ENCODE measurements at regions not wholly inside any gene's neighbourhood (a gene's known extent, or its start where the extent isn't known, plus 50 kb on each side); places are given as distances from the start of the nearest gene placed in this dataset.

GRCh38 chrX:67288156-67288555, 255.7 kb upstream of the AR start:
- DNase-seq (no peak), ATAC-seq (ENCODE audit: low read depth in 2 of 2) (no peak)
- Mint-ChIP-seq H3K27me3 (no peaks in the 10 kb centered on the region), H3K4me3 (no peak overlapping the region), H3K27ac (no peak overlapping the region), H3K4me1 (no peaks in the 10 kb centered on the region), H3K36me3 (no peaks in the 10 kb centered on the region), H3K9me3 (peaks cover 0 to 9% (median 0%) of the 10 kb centered on the region in 7 donors)

DNA sequence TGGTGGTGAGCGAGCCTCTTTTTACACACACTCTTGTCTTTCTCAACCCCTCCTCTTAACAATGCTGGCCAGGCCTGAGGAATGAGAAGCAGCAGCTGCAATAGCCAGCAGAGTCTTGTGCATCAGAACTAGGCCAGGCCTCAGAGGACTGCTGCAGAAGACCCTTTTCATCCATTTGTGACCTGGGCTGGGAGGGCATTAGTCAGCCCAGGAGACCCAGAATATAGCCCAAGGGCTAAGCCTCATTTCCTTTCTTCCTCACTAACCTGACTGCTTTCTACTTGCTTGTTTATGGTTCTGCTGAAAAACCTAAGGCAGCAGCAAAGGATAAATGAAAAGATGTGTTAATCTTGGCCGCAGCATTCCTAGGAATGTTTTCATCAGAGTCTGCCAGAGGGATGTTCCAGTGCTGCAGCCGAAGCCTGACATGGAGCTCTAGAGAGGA, 254.7 kb upstream of the AR start:
- no peak for DNase-seq
- Mint-ChIP-seq H3K36me3 (no peaks in the 10 kb centered on the region), H3K9me3 (peaks cover 0 to 8% (median 0%) of the 10 kb centered on the region in 7 donors), H3K27ac (peak overlapping the region in 1 of 6 donors; percentile 21), H3K4me3 (no peak overlapping the region), H3K27me3 (no peaks in the 10 kb centered on the region), H3K4me1 (no peaks in the 10 kb centered on the region)
- no peak for ATAC-seq (ENCODE audit: low read depth in 2 of 2)

DNA sequence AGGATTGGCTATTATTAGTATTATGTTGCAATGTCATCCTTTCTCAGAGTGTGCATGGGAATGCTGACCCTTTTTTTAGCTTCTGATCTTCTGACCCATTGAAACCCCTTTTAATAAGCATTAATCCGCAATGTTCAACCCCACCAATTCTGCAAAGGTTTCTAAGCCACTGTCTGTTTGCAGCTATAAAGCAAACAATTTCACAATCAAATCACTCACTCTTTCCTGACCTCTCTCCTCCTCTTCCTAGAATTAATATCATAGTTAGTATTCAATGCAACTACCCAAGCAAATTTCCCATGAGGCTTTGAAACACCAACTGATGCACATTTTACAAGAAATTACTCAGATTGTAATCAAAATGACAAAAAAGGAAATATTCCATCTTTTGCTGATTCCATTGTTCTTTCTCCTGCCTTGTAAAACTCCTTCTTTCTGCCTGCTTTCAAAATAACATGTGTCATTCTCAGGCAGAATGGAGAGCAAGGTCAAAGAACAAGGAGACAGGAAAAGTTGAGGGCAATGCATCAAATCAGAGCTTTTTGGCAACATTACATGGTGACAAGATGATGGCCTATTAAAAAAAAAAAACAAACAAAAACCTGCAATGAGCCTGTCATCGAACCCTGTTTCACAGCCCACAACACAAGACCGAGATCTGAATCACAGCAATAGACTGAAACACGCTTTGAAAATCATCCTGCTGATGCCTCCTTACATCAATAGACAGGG, 253.2 kb upstream of the AR start:
- Mint-ChIP-seq H3K4me3 (no peak overlapping the region), H3K27ac (no peak overlapping the region), H3K9me3 (peaks cover 0 to 7% (median 0%) of the 10 kb centered on the region in 7 donors), H3K27me3 (no peaks in the 10 kb centered on the region), H3K36me3 (no peaks in the 10 kb centered on the region), H3K4me1 (no peaks in the 10 kb centered on the region)
- ATAC-seq (ENCODE audit: low read depth in 2 of 2) (no peak), DNase-seq (no peak)

DNA sequence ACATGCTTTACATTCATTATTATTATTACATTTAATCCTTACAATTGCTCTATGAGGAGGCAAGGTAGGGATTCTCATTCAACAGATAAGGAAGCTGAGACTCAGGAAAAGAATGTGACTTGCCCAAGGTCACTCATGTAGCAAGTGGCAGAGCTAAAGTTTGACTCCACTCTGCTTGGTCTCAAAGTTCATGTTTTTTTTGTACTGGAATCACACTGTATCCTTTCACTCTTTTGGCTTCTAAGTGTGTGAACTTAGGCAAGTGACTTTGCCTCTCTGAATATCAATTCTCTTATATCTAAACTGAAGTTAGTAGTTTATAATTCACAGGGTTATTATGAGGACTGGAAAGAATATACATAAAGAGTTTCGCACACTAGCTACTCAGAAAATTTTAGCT, 247.9 kb upstream of the AR start:
- Mint-ChIP-seq H3K4me1 (no peaks in the 10 kb centered on the region), H3K4me3 (no peak overlapping the region), H3K27ac (no peak overlapping the region), H3K36me3 (no peaks in the 10 kb centered on the region), H3K9me3 (peaks cover 0 to 15% (median 2%) of the 10 kb centered on the region in 7 donors), H3K27me3 (no peaks in the 10 kb centered on the region)
- no peak for ATAC-seq (ENCODE audit: low read depth in 2 of 2)
- DNase-seq, result no peak

DNA sequence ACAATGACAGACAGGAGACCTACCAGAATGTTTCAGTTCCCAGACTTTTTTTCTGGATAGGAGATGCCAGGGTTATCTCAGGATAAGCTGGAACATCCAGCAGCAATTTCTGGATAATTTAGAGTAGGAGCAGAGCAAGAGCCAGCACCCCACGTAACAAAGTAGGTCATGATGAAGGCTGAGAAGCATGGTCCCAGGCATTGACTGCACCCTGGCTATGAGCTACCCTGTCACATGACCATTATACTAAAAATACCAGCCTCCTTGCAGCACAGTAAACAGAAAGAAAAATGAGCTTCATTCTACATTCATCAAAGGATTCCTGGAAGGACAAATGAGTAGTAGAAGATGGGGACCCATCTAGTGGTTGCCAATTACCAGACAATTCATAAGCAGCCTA, 247.4 kb upstream of the AR start:
- DNase-seq, result no peak
- Mint-ChIP-seq H3K4me1 (no peaks in the 10 kb centered on the region), H3K27ac (no peak overlapping the region), H3K4me3 (no peak overlapping the region), H3K36me3 (no peaks in the 10 kb centered on the region), H3K27me3 (no peaks in the 10 kb centered on the region), H3K9me3 (peaks cover 0 to 17% (median 2%) of the 10 kb centered on the region in 7 donors)
- ATAC-seq (ENCODE audit: low read depth in 2 of 2), result no peak

GRCh38 chrX:67317725-67318124, 226.1 kb upstream of the AR start:
- Mint-ChIP-seq H3K9me3 (peaks cover 4 to 27% (median 7%) of the 10 kb centered on the region in 7 donors), H3K4me3 (no peak overlapping the region), H3K27me3 (no peaks in the 10 kb centered on the region), H3K4me1 (no peaks in the 10 kb centered on the region), H3K36me3 (no peaks in the 10 kb centered on the region), H3K27ac (no peak overlapping the region)
- DNase-seq, result no peak
- no peak for ATAC-seq (ENCODE audit: low read depth in 2 of 2)

DNA sequence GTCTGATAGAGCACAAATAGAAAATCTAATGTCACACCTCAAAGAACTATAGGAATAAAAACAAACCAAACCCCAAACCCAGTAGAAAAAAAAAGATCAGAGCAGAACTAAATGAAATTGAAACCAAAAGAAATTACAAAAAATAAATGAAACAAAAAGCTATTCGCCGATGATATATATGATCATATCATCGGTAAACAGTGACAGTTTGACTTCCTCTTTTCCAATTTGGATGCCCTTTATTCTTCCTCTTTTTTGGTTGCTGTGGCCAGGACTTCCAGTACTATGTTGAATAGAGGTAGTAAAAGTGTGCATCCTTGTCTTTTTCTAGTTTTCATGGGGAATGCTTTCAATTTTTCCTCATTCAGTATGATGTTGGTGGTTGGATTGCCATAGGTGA, 215.3 kb upstream of the AR start:
- Mint-ChIP-seq H3K36me3 (no peaks in the 10 kb centered on the region), H3K27ac (no peak overlapping the region), H3K4me1 (peaks cover 0 to 6% (median 0%) of the 10 kb centered on the region in 3 donors), H3K4me3 (peak overlapping the region in 1 of 8 donors; percentile 41), H3K9me3 (peaks cover 1 to 9% (median 5%) of the 10 kb centered on the region in 7 donors), H3K27me3 (no peaks in the 10 kb centered on the region)
- ATAC-seq (ENCODE audit: low read depth in 2 of 2), result no peak
- no peak for DNase-seq

DNA sequence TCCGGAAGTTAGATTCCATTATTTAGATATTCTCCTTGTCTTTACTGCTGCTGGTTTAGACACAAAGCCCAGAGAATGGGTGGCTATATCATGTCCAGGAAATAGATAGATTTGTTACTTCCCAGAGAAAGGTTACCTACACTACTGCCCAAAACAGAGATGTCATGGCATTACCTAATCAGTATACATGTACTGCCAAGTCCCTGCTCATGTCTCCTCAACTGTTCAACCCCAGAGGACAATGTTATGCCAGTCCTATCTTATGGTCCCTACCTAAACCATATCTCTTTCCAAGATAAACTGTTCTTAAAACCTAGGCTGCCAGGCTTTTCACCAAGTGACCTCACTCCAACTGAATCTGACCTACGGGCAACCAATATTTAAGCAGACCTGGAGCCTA, 209.5 kb upstream of the AR start:
- Mint-ChIP-seq H3K27ac (no peak overlapping the region), H3K4me3 (peak overlapping the region in 1 of 8 donors; percentile 30), H3K4me1 (no peaks in the 10 kb centered on the region), H3K9me3 (peaks cover 0 to 8% (median 2%) of the 10 kb centered on the region in 7 donors), H3K27me3 (no peaks in the 10 kb centered on the region), H3K36me3 (no peaks in the 10 kb centered on the region)
- no peak for ATAC-seq (ENCODE audit: low read depth in 2 of 2)
- no peak for DNase-seq

DNA sequence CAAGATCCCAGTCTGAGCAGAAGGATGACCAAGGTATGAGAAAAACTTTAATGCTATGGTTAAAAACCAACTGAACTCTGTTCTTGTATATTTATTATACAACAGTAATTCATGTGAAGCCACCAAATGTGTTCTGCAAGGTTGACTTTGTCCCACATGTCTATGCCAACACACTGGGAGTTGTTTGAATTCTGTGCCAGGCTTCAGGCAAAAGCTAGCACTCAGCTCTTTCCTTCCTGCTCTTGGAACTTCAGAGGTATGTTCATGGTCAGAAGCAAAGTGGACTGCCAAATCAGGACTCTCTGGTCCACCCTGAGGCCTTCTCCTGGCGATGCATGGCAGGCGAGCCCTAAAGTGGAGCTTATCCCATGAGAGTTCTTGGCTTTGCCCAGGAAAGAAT, 205.6 kb upstream of the AR start:
- ATAC-seq (ENCODE audit: low read depth in 2 of 2) (no peak), DNase-seq (no peak)
- Mint-ChIP-seq H3K4me3 (no peak overlapping the region), H3K36me3 (no peaks in the 10 kb centered on the region), H3K9me3 (peaks cover 0 to 5% (median 0%) of the 10 kb centered on the region in 7 donors), H3K27me3 (no peaks in the 10 kb centered on the region), H3K27ac (no peak overlapping the region), H3K4me1 (no peaks in the 10 kb centered on the region)

- ATAC-seq (ENCODE audit: low read depth in 2 of 2), result no peak
- no peaks in the 10 kb centered on the region for H3K36me3 Mint-ChIP-seq
Observed at GRCh38 chrX:67342138-67342537, 201.7 kb upstream of the AR start.

DNA sequence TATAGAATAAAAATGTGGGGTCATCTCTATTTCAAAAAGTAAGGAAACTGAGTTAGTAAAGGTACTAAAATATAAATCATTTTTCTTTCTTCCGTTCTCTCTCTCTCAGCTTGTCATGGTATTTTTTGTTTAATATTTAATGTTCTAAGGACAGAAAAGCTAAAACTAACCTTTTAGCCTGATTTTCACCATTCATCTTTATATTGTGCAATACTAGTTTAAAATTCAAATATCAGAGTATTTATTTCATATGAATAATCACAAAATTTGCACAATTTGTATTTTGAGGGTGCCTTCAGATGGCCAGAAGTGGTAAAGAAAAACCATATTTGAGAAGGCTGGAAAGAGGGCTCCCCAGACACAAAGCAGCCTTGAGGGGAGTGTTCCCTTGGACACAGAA, 197.6 kb upstream of the AR start:
- Mint-ChIP-seq H3K27ac (no peak overlapping the region), H3K36me3 (no peaks in the 10 kb centered on the region), H3K27me3 (no peaks in the 10 kb centered on the region), H3K9me3 (no peaks in the 10 kb centered on the region), H3K4me3 (no peak overlapping the region), H3K4me1 (no peaks in the 10 kb centered on the region)
- DNase-seq (no peak), ATAC-seq (ENCODE audit: low read depth in 2 of 2) (no peak)

More at GRCh38 chrX:67342138-67342537, 201.7 kb upstream of the AR start:
- Mint-ChIP-seq H3K4me3 (no peak overlapping the region), H3K27ac (peak overlapping the region in 1 of 6 donors; percentile 68), H3K4me1 (no peaks in the 10 kb centered on the region), H3K9me3 (peaks cover 0 to 5% (median 0%) of the 10 kb centered on the region in 7 donors), H3K27me3 (no peaks in the 10 kb centered on the region)
- no peak for DNase-seq

GRCh38 chrX:67346667-67347066, 197.2 kb upstream of the AR start:
- no peak for ATAC-seq (ENCODE audit: low read depth in 2 of 2)
- Mint-ChIP-seq H3K27me3 (no peaks in the 10 kb centered on the region), H3K27ac (no peak overlapping the region)

GRCh38 chrX:67347145-67347544, 196.7 kb upstream of the AR start:
- Mint-ChIP-seq H3K27ac (no peak overlapping the region), H3K4me3 (no peak overlapping the region), H3K36me3 (no peaks in the 10 kb centered on the region), H3K4me1 (no peaks in the 10 kb centered on the region), H3K9me3 (no peaks in the 10 kb centered on the region), H3K27me3 (no peaks in the 10 kb centered on the region)
- no peak for DNase-seq
- ATAC-seq (ENCODE audit: low read depth in 2 of 2), result no peak

More at GRCh38 chrX:67346667-67347066, 197.2 kb upstream of the AR start:
- Mint-ChIP-seq H3K9me3 (no peaks in the 10 kb centered on the region), H3K4me1 (no peaks in the 10 kb centered on the region), H3K4me3 (no peak overlapping the region), H3K36me3 (no peaks in the 10 kb centered on the region)
- DNase-seq, result no peak

DNA sequence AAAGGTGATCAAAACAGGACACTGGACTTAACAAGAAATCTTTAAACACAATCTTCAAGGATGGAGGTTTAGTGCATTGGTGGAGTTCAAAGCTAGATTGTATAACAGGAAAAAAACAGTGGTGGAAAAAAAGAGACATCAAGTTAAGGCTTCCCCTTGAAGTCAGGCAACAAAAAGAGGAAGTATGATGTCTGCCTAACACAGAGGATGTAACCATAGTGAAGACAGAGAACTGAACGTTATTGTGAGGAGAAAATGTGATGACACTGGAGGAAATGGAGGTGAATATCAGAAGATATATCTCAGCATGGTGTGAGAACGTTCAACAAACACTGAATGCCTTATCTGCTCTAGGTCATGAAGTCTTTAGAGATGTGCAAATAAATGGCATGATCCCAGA, 192.4 kb upstream of the AR start:
- Mint-ChIP-seq H3K36me3 (no peaks in the 10 kb centered on the region), H3K27ac (no peak overlapping the region), H3K27me3 (no peaks in the 10 kb centered on the region), H3K9me3 (peaks cover 0 to 2% (median 0%) of the 10 kb centered on the region in 7 donors), H3K4me3 (no peak overlapping the region), H3K4me1 (no peaks in the 10 kb centered on the region)
- DNase-seq, result no peak
- ATAC-seq (ENCODE audit: low read depth in 2 of 2), result no peak
